Nephron (organoid): ENCODE measurements at regions not wholly inside any gene's neighbourhood (a gene's known extent, or its start where the extent isn't known, plus 50 kb on each side); places are given as distances from the start of the nearest gene placed in this dataset.

Experiments used
- H3K27ac Mint-ChIP-seq, 3 experiments: 2 replicates each; pipeline ENCODE4 v1.8.0; 2020; ENCODE audit warnings: mixed read lengths in 3 of 3, mild to moderate bottlenecking in 2 of 3, moderate library complexity in 1 of 3
- H3K27me3 Mint-ChIP-seq: 2 replicates; pipeline ENCODE4 v1.8.0; 2021; ENCODE audit warnings: low read depth, mild to moderate bottlenecking, moderate library complexity, mixed read lengths
- H3K36me3 Mint-ChIP-seq: 2 replicates; pipeline ENCODE4 v1.8.0; 2020; ENCODE audit warnings: low read depth, mixed read lengths
- H3K4me1 Mint-ChIP-seq: 2 replicates; pipeline ENCODE4 v1.8.0; 2020; ENCODE audit warnings: mixed read lengths
- H3K4me3 Mint-ChIP-seq, 3 experiments: 2 replicates each; pipeline ENCODE4 v1.8.0; 2020; ENCODE audit warnings: mild to moderate bottlenecking in 3 of 3, mixed read lengths in 3 of 3, moderate library complexity in 2 of 3
- H3K9me3 Mint-ChIP-seq: 2 replicates; pipeline ENCODE4 v1.8.0; 2020; ENCODE audit warnings: mixed read lengths
- CTCF ChIP-seq, 3 experiments: fragments of 200-600 bp; sonication (generic); IDR thresholded peaks; one replicate each; pipeline ENCODE4 v1.5.0; 2021; ENCODE audit warnings: antibody characterized with exemption in 3 of 3; ENCODE audit not compliant: unreplicated experiment in 3 of 3

- peaks cover 4% of the 10 kb centered on the region for H3K27me3 Mint-ChIP-seq
- no peaks in the 10 kb centered on the region for H3K36me3 Mint-ChIP-seq
- no peak overlapping the region for H3K27ac Mint-ChIP-seq
- H3K9me3 Mint-ChIP-seq, result peaks cover 18% of the 10 kb centered on the region
- TF ChIP-seq CTCF (IDR thresholded peaks at IDR 0.05; ENCODE audit: unreplicated experiment in 3 of 3), result no peak
- no peak overlapping the region for H3K4me3 Mint-ChIP-seq
- no peaks in the 10 kb centered on the region for H3K4me1 Mint-ChIP-seq
Observed at GRCh38 chr5:155402927-155403640, 389.5 kb downstream of the KIF4B start.

- no peak for TF ChIP-seq CTCF (IDR thresholded peaks at IDR 0.05; ENCODE audit: unreplicated experiment in 3 of 3)
Observed at GRCh38 chr5:155406815-155407214, 393.3 kb downstream of the KIF4B start.

GRCh38 chr5:155408465-155408864 lies 394.9 kb downstream of the KIF4B start:
- Mint-ChIP-seq H3K4me3 (no peak overlapping the region), H3K27me3 (no peaks in the 10 kb centered on the region), H3K27ac (no peak overlapping the region), H3K4me1 (no peaks in the 10 kb centered on the region), H3K36me3 (no peaks in the 10 kb centered on the region), H3K9me3 (peaks cover 16% of the 10 kb centered on the region)
- TF ChIP-seq CTCF (IDR thresholded peaks at IDR 0.05; ENCODE audit: unreplicated experiment in 3 of 3), result no peak

More at GRCh38 chr5:155406815-155407214, 393.3 kb downstream of the KIF4B start:
- Mint-ChIP-seq H3K4me3 (no peak overlapping the region), H3K36me3 (no peaks in the 10 kb centered on the region), H3K27ac (no peak overlapping the region), H3K27me3 (peaks cover 4% of the 10 kb centered on the region), H3K4me1 (no peaks in the 10 kb centered on the region), H3K9me3 (peaks cover 18% of the 10 kb centered on the region)

GRCh38 chr5:155416765-155417164 lies 403.2 kb downstream of the KIF4B start:
- Mint-ChIP-seq H3K4me1 (no peaks in the 10 kb centered on the region), H3K9me3 (no peaks in the 10 kb centered on the region), H3K36me3 (no peaks in the 10 kb centered on the region), H3K27me3 (no peaks in the 10 kb centered on the region), H3K4me3 (no peak overlapping the region), H3K27ac (no peak overlapping the region)
- TF ChIP-seq CTCF (IDR thresholded peaks at IDR 0.05; ENCODE audit: unreplicated experiment in 3 of 3), result no peak

- TF ChIP-seq CTCF (IDR thresholded peaks at IDR 0.05; ENCODE audit: unreplicated experiment in 3 of 3), result no peak
- Mint-ChIP-seq H3K27ac (no peak overlapping the region), H3K4me1 (no peaks in the 10 kb centered on the region), H3K27me3 (no peaks in the 10 kb centered on the region), H3K9me3 (no peaks in the 10 kb centered on the region), H3K36me3 (no peaks in the 10 kb centered on the region), H3K4me3 (no peak overlapping the region)
Observed at GRCh38 chr5:155418960-155419579, 405.5 kb downstream of the KIF4B start.

- no peaks in the 10 kb centered on the region for H3K9me3 Mint-ChIP-seq
- no peaks in the 10 kb centered on the region for H3K4me1 Mint-ChIP-seq
- H3K27ac Mint-ChIP-seq, result no peak overlapping the region
- H3K4me3 Mint-ChIP-seq, result no peak overlapping the region
- H3K36me3 Mint-ChIP-seq, result no peaks in the 10 kb centered on the region
- H3K27me3 Mint-ChIP-seq, result no peaks in the 10 kb centered on the region
- no peak for TF ChIP-seq CTCF (IDR thresholded peaks at IDR 0.05; ENCODE audit: unreplicated experiment in 3 of 3)
Observed at GRCh38 chr5:155430192-155430591, 416.6 kb downstream of the KIF4B start.
